Kidney epithelial cell (primary cell): ENCODE measurements at regions not wholly inside any gene's neighbourhood (a gene's known extent, or its start where the extent isn't known, plus 50 kb on each side); places are given as distances from the start of the nearest gene placed in this dataset.

Experiments used
- DNase-seq: peaks from one replicate; pipeline ENCODE4 v3.0.0-alpha.2; 2010; ENCODE audit warnings: low read depth
- H3K27me3 ChIP-seq: 2 replicates; pipeline ENCODE4 v1.6.0; 2011; ENCODE audit warnings: low read length; ENCODE audit not compliant: control insufficient read depth, insufficient read depth
- H3K36me3 ChIP-seq: 2 replicates; pipeline ENCODE4 v1.5.1; 2011; ENCODE audit warnings: low read length; ENCODE audit not compliant: control insufficient read depth, insufficient read depth
- H3K4me3 ChIP-seq: 2 replicates; pipeline ENCODE4 v1.5.1; 2011; ENCODE audit warnings: low read depth, mild to moderate bottlenecking, control low read depth, low read length
- TF ChIP-seq, protein P1 (sequence below): IDR thresholded peaks from 2 replicates; pipeline ENCODE4 v1.5.1; 2011; ENCODE audit warnings: mild to moderate bottlenecking, moderate library complexity, low read length, control low read depth, inconsistent platforms; ENCODE audit not compliant: insufficient read depth, poor library complexity, severe bottlenecking

DNA sequence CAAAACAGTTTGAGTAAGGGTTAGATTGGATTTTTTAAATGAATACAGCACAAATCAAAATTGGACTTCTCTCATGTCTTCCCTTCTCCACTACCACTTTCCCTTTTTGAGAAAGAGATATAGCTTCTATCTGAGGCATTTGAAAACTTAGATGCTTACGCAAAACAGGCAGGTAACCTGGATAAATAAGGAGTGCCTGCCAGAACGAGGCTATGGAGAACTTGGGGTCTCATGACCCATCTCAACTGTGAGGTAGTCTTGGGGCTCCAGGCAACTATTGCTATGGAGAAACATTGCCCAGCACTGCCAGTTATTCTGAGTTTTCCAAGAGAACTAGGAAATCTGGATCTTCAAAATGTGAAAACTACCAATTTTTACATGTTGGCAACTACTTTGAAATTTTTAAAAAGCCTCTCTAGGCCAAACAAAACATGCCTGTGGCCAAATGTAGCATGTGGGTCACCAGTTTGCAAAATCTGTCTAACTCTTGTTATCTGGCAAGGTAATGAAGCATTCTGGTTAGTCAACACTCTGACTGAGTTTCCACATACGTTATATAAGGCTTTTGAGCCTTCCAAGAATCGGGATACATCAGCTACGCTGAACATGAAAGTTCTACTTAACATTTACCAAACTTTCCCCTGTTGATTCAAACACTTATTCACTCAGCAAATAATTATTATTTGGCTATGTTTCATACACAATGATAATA lies 752.7 kb downstream of the KCNA4 start:
- Histone ChIP-seq H3K36me3 (no peaks in the 10 kb centered on the region), H3K27me3 (no peaks in the 10 kb centered on the region), H3K4me3 (no peak overlapping the region)
- no peak for DNase-seq
- TF ChIP-seq, protein P1, sequence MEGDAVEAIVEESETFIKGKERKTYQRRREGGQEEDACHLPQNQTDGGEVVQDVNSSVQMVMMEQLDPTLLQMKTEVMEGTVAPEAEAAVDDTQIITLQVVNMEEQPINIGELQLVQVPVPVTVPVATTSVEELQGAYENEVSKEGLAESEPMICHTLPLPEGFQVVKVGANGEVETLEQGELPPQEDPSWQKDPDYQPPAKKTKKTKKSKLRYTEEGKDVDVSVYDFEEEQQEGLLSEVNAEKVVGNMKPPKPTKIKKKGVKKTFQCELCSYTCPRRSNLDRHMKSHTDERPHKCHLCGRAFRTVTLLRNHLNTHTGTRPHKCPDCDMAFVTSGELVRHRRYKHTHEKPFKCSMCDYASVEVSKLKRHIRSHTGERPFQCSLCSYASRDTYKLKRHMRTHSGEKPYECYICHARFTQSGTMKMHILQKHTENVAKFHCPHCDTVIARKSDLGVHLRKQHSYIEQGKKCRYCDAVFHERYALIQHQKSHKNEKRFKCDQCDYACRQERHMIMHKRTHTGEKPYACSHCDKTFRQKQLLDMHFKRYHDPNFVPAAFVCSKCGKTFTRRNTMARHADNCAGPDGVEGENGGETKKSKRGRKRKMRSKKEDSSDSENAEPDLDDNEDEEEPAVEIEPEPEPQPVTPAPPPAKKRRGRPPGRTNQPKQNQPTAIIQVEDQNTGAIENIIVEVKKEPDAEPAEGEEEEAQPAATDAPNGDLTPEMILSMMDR, result no peak

DNA sequence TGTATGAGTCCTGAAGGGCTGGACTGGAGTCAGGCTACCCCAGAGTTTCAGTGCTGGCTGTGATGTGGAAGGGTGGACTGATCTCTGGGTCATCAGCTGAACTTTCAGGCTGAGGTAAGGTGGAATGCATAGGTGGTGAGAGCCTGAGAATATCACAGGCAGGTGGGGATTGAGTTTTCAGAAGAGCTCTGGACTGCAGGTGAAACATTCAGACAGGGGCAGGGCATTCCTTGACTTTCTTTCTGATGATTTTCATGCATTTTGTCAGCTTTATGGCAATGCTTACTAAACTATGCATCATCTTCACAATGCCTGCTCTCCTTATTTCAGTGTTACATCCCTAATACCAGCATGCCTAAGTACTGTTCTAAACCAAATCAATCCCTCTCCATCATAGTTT lies 755.0 kb downstream of the KCNA4 start:
- Histone ChIP-seq H3K36me3 (no peaks in the 10 kb centered on the region), H3K4me3 (no peak overlapping the region), H3K27me3 (no peaks in the 10 kb centered on the region)
- DNase-seq, result no peak
- TF ChIP-seq, protein P1, result no peak

DNA sequence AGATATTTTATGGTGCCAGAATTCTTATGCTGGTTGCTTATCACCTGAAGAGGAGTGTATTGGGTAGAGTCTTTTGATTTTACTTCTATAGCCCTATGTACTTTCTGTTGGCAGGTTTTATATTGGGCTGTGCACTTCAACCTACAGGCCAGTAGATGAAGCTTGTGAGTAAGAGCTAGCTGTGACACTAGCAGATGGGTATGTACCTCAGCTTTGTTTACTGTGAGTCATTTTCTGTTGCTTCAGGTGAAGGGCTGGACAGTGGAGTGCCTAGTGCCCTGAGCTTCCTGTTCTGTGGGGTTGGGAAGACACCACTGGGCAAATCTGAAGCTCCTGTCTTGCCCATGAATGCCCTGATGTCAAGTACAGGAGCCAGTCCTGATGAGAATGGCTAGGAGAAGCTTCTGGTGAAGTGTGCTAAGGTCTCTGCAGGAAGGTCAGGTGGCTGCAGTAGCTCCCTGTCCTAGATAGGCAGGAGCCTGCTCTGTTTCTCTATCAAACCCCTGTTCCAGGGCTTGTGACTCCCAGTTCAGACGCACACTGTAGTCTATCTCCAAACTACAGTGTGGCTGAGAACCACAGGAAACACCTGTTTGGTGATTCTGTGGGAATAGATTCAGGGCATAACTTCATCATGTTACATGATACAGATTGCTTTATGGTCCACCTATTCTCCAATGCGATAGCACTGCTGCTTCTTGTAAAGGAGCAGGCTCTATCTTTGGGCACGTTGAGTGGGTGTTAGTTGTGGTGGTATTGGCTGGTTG lies 755.7 kb downstream of the KCNA4 start:
- TF ChIP-seq, protein P1, result peak; percentile 35
- no peaks in the 10 kb centered on the region for H3K27me3 ChIP-seq
- no peaks in the 10 kb centered on the region for H3K36me3 ChIP-seq
- peak; percentile 72 for DNase-seq
- H3K4me3 ChIP-seq, result no peak overlapping the region

DNA sequence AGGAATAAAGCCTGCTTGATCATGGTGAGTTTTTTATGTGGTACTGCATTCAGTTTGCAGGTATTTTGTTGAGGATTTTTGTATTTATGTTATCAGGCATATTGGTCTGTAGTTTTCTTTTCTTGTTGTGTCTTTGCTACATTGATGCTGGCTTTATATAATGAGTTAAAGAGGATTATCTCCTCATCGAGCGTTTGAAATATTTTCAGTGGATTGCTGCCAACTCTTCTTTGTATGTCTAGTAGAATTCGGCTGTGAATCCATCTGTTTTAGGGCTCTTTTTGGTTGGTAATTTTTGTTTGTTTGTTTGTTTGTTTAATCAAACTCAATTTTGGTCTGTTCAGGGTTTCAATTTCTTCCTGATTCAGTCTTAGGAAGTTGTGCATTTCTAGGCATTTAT lies 758.4 kb downstream of the KCNA4 start:
- no peak for DNase-seq
- Histone ChIP-seq H3K27me3 (no peaks in the 10 kb centered on the region), H3K4me3 (no peak overlapping the region), H3K36me3 (no peaks in the 10 kb centered on the region)
- TF ChIP-seq, protein P1, result no peak

DNA sequence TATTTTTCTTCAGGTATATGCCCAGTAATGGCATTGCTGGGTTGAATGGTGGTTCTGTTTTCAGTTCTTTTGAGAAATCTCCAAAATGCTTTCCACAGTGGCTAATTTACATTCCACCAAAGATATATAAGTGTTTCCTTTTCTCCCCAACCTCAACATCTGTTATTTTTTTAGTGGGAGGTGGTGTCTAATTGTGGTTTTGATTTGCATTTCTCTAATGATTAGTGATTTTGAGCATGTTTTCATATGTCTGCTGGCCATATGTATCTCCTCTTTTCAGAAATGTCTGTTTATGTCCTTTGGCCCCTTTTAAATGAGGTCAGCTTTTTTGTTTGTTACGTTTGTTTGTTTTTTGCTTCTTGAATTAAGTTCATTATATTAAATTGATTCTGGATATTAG lies 760.2 kb downstream of the KCNA4 start:
- TF ChIP-seq, protein P1, result no peak
- DNase-seq, result no peak
- Histone ChIP-seq H3K36me3 (no peaks in the 10 kb centered on the region), H3K4me3 (no peak overlapping the region), H3K27me3 (no peaks in the 10 kb centered on the region)

DNA sequence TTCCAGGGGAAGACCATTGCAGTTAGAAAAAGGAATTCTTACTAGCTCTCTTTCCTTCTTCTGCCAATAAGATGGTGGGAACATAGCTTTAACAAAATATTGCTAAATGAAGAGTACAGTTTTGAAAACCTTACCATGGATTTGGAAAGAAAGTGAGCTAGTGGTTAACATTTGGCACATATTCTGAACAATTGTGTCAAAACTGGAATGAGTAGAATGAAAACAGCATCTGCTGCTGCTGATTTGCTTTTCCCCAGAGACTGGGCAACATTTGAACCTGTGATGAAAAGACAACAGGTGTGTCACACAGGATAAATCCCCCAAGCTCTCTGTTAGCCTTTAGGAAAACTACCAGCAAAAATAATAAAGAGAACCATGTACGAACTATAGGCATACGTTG lies 761.4 kb downstream of the KCNA4 start:
- Histone ChIP-seq H3K27me3 (no peaks in the 10 kb centered on the region), H3K36me3 (no peaks in the 10 kb centered on the region), H3K4me3 (no peak overlapping the region)
- no peak for DNase-seq
- TF ChIP-seq, protein P1, result no peak
